Eye (tissue), 1 donor: ENCODE measurements at regions not wholly inside any gene's neighbourhood (a gene's known extent, or its start where the extent isn't known, plus 50 kb on each side); places are given as distances from the start of the nearest gene placed in this dataset.
A peak's percentile ranks its signal among the peaks of the same experiment; 100 is the strongest.

Source experiments
- DNase-seq: peaks from one replicate; pipeline ENCODE4 v3.0.0-alpha.2; 2015

DNA sequence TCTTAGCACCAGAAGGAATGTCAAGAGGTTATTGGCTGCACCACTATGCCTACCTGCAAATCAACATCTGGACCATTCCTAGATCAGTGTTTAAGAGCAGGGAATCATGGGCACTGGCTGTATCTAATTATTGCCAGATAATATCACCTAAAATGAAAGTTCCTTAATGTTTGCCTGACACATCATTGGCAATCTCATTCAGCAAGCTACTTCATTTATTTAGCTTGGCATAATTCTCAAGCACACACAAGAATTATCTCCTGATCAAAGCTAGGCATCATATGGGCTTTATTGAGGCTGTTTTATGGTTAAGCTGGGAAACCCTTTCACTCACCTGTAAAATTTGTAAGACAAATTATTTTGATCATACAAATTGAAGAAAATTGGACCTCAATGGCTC is 581.7 kb downstream of the INHBA start:
- DNase-seq = no peak

GRCh38 chr7:41118486-41118885 is 584.4 kb downstream of the INHBA start:
- DNase-seq = no peak

GRCh38 chr7:41117431-41117830 is 585.5 kb downstream of the INHBA start:
- DNase-seq = no peak

GRCh38 chr7:41116817-41117216 is 586.1 kb downstream of the INHBA start:
- no peak for DNase-seq

GRCh38 chr7:41116337-41116736 is 586.6 kb downstream of the INHBA start:
- DNase-seq = no peak

- DNase-seq = no peak
Measured at GRCh38 chr7:41114691-41115090, 588.2 kb downstream of the INHBA start.

DNA sequence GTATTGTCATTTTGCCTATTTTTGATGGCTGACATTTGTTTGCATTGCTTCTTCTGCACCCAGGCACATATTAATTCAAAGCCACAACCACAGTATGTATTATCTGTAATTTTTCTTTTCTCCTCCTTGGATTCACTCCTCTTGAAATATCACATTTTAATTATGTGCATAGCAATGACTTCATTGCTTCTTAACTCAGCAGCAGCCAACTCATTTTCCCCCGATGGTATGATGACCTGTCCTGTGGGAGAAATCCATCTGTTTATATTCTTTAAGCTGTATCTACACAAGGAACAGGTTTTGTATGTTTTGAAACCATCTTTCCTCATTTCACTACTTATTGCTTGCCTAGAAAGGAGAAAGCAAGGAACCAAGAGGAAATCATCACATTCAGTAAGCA is 588.8 kb downstream of the INHBA start:
- no peak for DNase-seq

DNA sequence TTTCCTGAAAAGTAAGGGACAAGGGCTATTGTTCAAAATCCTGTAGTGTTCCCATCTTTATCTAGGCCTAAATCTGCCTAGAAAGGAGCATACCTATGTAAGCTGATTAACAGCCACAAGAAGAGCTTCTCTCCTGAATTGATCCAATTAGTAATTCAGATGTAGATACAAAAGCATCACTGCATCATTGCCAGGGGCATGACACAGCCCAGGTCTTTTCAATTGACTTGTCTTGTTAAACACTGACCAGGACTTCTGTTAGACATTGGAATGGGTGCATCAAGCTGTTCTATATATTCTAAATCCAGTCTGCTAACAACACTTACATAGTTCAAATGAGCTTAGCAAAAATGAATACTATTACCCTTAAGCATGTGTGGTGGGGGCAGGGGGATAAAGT is 589.2 kb downstream of the INHBA start:
- no peak for DNase-seq

- no peak for DNase-seq
Measured at GRCh38 chr7:41110186-41110585, 592.7 kb downstream of the INHBA start.

DNA sequence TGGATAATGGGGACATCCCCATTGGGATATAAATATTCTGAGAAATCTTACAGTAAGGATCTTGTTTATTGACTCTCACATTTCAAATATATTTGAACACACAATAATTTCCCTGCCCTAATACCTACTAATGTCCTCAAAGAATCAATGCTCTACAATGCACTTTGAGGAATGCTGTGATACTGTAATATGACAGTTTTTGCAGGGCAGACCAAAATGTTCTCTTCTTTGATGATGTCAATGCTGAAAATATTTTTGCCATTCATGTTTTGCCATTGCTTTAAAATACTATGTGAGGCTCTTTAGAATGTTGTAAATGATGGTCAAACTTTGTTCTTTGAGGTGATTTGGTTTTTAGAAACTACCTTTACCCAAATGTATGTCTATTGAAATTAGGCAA is 594.1 kb downstream of the INHBA start:
- DNase-seq = no peak

DNA sequence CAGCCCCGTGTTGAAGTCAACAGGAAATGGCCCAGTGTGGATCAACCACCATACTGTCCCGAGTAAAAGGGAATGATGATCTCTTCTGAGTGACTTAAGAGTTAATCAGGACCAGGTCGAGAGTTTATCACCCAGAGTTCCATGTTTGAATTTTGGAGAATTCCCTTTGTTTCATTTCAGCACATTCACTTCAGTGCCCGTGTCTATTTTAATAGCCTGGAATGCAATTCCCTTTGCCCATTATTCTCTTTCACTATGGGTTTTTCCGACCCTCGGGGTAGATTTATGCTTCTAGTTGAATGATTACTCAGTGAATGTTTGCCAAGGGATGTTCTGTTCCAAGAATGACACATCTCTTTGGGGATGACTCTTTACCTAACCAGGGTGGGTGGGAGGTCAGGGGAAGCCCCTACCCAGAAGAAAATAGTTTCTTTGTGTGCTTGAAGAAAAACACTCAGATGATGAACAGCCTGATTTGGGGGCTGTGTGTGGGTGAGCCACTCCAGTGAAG is 594.9 kb downstream of the INHBA start:
- DNase-seq = peak; percentile 33

- peak; percentile 8 for DNase-seq
Measured at GRCh38 chr7:41107330-41107937, 595.5 kb downstream of the INHBA start.

DNA sequence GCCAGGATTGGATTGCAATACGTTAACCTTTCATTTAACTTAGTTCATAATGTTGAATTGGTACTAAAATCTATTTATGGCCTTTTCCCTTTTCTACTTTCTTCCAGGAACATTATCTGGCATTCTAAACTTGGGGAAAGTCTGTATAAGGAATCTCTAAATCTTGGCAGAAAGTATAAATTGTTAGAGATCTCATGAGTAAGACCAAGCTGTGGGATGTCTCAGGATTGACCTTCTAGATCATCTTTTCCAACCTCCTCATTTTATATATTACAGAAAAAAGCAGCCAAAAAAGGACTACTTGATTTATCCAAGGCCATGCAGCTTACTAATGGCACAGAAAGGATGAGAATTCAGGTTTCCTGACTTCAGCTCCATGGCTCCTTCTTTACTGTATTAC is 598.3 kb downstream of the INHBA start:
- DNase-seq = no peak

GRCh38 chr7:41103331-41103730 is 599.6 kb downstream of the INHBA start:
- no peak for DNase-seq

DNA sequence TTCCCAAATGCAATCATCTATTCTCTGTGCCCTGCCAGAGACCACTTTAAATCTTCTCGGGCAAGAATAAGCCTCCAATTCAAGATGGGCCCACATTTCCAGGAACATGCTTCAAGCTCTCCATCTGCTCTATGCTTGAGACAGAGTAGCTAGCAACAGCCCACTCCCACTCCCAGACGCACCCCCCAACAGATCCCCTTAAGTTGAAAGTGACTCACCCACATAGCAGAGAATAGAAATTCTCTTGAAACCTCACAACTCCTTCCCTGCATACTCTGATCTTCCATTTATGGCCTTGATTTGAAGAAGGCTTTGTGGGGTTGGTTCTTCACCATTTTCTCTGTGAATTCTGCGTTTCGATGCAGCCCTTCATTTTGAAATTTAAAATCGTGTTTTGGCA is 604.0 kb downstream of the INHBA start:
- DNase-seq = no peak

DNA sequence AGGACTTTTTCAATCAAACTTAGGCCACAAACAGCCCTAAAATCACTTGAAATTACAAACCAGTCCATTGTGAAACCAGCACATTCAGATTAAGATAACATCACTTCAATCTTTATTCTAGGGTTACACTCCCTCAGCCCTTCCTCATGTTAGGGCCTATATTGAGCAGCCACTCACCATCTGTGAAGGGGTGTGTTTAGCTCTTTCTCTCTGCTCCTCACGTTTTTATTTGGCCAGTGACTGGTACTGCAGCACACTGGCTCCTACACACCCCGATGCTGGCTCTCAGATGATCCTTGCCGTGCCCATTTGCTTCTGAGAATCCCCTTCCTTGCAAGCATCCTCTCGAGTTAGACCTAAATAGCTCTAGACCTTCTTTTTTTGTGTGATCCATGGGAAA is 604.5 kb downstream of the INHBA start:
- DNase-seq = no peak

DNA sequence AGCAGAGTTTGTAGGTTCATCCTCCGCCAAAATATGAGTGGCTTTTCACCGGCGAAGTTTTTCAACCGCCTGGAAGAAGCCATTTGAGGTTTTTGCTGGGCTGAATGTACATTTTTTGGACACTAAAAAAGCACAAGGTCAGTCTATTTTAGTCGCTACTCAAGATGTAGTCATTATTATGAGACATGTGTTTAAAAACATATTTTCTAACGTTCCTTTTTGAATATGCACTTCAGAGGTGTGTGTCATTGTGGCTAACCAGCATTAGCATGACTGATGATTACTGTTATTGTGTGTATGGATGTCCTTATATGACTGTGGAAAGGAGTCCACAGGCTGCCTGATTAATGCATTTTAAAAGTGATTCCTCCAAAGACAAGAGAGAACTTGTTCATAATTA is 605.4 kb downstream of the INHBA start:
- DNase-seq = no peak

GRCh38 chr7:41096917-41097316 is 606.0 kb downstream of the INHBA start:
- no peak for DNase-seq

DNA sequence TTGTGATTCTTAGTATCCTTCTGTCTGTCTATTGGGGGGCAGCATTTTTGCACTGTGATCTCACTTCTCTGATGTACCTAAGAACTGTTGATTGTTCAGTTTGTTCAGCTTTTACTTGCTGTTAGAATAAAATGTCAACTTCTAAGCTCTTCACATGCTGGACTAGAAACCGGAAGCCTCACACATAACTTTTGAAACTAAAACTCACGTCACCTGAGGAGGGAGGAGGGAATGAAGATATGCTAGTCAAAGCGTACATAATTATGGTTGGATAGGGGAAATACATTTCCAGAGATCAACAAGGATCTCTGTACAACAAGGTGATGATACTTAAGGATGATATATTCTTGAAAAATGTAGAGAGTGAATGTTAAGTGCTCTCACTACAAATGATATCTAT is 609.7 kb downstream of the INHBA start:
- no peak for DNase-seq

- DNase-seq = no peak
Measured at GRCh38 chr7:41085244-41085643, 617.6 kb downstream of the INHBA start.

DNA sequence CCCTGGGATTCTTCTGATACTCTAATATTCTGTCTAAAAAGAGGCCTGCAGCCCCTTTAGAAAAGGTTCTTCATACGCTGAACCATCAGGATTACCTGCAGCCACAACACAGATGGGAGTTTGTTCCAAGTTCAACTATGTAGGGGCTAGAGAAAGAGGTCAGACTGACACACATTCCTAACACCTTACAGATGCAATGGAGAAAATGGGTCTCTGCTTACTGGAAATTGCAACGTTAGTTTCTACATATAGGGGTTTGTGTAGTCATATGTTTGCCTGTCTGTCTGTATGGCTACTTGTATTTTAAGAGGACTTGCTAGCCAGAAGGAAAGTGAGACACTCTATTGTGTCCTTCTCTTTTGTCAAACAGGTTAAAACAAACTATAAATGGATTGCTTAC is 618.5 kb downstream of the INHBA start:
- no peak for DNase-seq

GRCh38 chr7:41069635-41070034 is 633.3 kb downstream of the INHBA start:
- no peak for DNase-seq

GRCh38 chr7:41067576-41067975 is 635.3 kb downstream of the INHBA start:
- DNase-seq = no peak

- DNase-seq = no peak
Measured at GRCh38 chr7:41065663-41066062, 637.2 kb downstream of the INHBA start.

DNA sequence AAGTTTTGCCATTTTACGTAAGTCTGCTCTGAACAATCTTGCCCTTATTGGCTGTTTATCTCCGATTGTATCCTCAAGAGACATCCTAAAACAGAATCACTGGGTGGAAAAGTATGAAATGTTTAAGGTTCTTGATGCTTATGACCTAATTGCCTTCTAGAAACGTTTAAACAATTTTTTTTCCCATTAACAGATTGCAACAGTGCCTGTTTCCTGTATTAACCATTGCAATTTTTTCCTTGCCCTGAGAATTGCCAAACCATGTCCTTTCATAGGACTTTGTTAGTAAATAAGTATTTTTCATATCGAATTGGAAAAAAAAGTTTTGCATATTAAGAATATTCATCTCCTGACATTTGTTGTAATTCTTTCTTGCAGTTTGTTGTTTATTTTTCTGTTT is 639.8 kb downstream of the INHBA start:
- DNase-seq = no peak

GRCh38 chr7:41060796-41061195 is 642.1 kb downstream of the INHBA start:
- no peak for DNase-seq
